ENCODE measurements at regions not wholly inside any gene's neighbourhood (a gene's known extent, or its start where the extent isn't known, plus 50 kb on each side); places are given as distances from the start of the nearest gene placed in this dataset.
A peak's percentile ranks its signal among the peaks of the same experiment; 100 is the strongest.

DNA sequence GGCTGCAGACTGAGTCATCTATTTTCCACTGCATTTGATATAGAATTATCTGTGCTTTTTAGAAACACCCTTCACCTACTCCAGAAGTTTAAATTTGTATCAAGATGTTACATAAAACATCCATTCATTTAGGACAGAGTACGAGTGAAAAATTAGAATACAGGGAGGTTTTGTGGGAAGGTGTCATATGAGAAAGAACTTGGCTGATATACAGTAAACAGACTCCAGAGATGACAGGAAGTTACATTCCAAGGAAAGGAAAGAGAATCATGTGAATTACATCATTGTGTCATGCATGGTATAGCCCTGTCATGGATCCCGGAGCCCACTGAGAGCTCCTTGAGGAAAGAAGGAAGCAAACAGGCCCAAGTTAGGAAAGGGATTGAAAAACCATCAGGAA lies 341.5 kb upstream of the PKDCC start:
- DNase-seq (ENCODE audit: low read depth) = peak; percentile 13
- no peak overlapping the region for H3K4me3 ChIP-seq (ENCODE audit: low read length)
- TF ChIP-seq, protein P1, sequence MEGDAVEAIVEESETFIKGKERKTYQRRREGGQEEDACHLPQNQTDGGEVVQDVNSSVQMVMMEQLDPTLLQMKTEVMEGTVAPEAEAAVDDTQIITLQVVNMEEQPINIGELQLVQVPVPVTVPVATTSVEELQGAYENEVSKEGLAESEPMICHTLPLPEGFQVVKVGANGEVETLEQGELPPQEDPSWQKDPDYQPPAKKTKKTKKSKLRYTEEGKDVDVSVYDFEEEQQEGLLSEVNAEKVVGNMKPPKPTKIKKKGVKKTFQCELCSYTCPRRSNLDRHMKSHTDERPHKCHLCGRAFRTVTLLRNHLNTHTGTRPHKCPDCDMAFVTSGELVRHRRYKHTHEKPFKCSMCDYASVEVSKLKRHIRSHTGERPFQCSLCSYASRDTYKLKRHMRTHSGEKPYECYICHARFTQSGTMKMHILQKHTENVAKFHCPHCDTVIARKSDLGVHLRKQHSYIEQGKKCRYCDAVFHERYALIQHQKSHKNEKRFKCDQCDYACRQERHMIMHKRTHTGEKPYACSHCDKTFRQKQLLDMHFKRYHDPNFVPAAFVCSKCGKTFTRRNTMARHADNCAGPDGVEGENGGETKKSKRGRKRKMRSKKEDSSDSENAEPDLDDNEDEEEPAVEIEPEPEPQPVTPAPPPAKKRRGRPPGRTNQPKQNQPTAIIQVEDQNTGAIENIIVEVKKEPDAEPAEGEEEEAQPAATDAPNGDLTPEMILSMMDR (IDR thresholded peaks at IDR 0.05; ENCODE audit: insufficient read depth, low read depth, low read length, missing control alignments) = no peak

DNA sequence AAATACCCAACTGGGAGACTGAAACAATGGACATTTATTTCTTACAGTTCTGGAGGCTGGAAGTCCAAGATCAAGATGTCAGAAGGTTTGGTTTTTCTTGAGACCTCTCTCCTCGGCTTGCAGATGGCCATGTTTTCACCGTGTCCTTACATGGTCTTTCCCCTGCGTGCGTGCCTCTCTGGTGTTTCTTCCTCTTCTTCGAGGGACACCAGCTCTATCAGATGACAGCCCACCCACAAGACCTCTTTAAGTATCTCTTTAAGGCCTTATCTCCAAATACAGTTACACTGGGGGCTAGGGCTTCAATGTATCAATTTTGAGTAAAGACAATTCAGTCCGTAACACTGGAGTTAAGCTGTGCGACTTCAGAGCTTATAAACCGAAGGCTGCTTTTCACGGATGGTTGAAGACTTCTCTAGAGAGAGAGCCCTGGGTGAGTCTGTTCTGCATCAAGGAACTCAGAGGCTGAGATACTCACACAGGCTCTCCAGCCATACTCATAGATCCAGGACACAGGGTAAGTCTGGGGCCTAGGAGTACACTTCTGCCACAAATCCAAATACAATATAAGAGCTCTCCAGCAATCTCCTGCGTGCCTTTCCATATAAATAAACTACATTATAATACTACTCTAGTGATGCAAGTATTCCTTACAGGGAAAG lies 339.9 kb upstream of the PKDCC start:
- no peak overlapping the region for H3K4me3 ChIP-seq (ENCODE audit: low read length)
- no peak for DNase-seq (ENCODE audit: low read depth)
- TF ChIP-seq, protein P1 (IDR thresholded peaks at IDR 0.05; ENCODE audit: insufficient read depth, low read depth, low read length, missing control alignments) = no peak

- peak; percentile 91 for DNase-seq (ENCODE audit: low read depth)
Measured at GRCh38 chr2:41709702-41710599, 337.9 kb upstream of the PKDCC start.

GRCh38 chr2:41710944-41711343 lies 336.9 kb upstream of the PKDCC start:
- H3K4me3 ChIP-seq (ENCODE audit: low read length) = no peak overlapping the region
- TF ChIP-seq, protein P1 (IDR thresholded peaks at IDR 0.05; ENCODE audit: insufficient read depth, low read depth, low read length, missing control alignments) = no peak
- DNase-seq (ENCODE audit: low read depth) = peak; percentile 74

More at GRCh38 chr2:41709702-41710599, 337.9 kb upstream of the PKDCC start:
- H3K4me3 ChIP-seq (ENCODE audit: low read length) = no peak overlapping the region
- TF ChIP-seq, protein P1 (IDR thresholded peaks at IDR 0.05; ENCODE audit: insufficient read depth, low read depth, low read length, missing control alignments) = no peak

DNA sequence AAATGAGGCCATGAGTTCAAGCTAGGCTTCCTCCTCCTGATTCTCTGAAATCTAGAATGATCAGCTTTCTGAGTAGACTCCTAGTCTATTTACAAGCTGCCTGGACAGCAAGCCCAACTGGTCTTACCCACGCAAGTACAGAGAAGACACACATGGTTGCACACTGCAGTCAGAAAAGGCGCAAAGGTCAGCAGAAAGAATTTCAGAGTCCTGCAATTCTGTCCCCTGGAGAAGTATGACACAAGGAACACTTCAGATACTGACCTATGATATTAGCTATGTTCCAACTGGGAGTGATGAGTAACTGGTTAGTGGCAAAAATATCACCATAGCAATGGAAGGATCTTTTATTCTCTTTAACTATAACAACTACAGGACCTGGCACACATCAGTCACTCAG lies 336.1 kb upstream of the PKDCC start:
- TF ChIP-seq, protein P1 (IDR thresholded peaks at IDR 0.05; ENCODE audit: insufficient read depth, low read depth, low read length, missing control alignments) = no peak
- no peak for DNase-seq (ENCODE audit: low read depth)

DNA sequence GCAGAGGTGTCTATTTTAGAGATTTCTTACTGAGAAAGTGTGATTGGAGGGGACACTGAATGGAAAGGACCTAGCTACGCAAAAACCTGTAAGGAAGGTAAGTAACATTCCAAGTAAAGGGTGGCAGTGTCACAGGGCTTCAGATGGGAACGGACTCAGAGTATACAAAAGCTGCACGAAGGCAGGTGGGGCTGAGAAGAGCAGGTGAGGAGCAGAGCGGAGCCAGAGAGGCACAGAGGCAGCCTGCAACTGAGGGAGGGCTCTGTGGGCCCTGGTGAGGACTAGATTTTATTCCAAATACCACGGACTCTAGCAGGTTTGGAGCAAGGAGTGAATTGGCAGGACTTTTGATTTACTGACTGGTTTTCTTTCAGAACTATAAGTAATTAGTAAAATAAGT lies 331.3 kb upstream of the PKDCC start:
- DNase-seq (ENCODE audit: low read depth) = no peak
- no peak overlapping the region for H3K4me3 ChIP-seq (ENCODE audit: low read length)
- TF ChIP-seq, protein P1 (IDR thresholded peaks at IDR 0.05; ENCODE audit: insufficient read depth, low read depth, low read length, missing control alignments) = no peak

More for the DNA sequence above, 336.1 kb upstream of the PKDCC start:
- H3K4me3 ChIP-seq (ENCODE audit: low read length) = no peak overlapping the region
